GM19452 (cell line): ENCODE measurements at regions not wholly inside any gene's neighbourhood (a gene's known extent, or its start where the extent isn't known, plus 50 kb on each side); places are given as distances from the start of the nearest gene placed in this dataset.
"Not testable (repeated sequence)": the region's sequence is repeated elsewhere in the genome, so short reads cannot be mapped to it uniquely, and the experiment has no call there.

Experiments
- ATAC-seq: cut with Tn5 transposase; IDR thresholded peaks from one replicate; pipeline ENCODE4 v1.9.1; 2021; ENCODE audit not compliant: unreplicated experiment

- no peak for ATAC-seq
Observed at GRCh38 chr13:71018544-71018943, 848.5 kb downstream of the DACH1 start.

DNA sequence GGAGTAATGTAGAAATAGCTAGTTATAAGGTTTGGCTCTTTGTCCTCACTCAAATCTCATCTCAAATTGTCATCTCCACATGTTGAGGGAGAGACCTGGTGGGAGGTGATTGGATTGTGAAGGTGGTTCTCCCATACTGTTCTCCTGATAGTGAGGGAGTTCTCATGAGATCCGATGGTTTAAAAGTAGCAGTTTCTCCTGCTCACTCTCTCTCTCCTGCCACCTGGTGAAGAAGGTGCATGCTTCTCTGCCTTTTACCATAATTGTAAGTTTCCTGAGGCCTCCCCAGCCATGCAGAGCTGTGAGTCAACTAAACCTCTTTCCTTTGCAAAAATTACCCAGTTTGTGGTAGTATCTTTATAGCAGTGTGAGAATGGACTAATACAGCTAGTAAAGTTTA is 849.4 kb downstream of the DACH1 start:
- ATAC-seq: no peak

DNA sequence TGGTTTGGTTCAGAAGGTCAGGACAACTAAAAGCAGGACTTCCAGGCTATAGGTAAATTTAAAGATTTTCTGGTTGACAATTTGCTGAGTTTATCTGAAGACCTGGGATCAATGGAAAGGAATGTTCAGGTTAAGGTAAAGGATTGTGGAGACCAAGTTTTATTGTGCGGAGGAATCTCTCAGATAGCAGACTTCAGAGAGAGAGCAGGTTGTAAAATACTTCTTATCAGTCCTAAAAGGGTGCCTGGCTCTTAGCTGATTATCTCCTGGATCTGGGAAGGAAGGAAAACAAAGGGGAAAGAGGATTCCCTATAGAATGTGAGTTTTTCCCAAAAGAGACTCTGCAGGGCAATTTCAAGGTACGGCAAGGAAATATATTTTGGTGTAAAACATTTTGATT is 851.5 kb downstream of the DACH1 start:
- ATAC-seq: no peak

GRCh38 chr13:71015021-71015420 is 852.0 kb downstream of the DACH1 start:
- no peak for ATAC-seq

GRCh38 chr13:71005919-71006318 is 861.1 kb downstream of the DACH1 start:
- no peak for ATAC-seq

DNA sequence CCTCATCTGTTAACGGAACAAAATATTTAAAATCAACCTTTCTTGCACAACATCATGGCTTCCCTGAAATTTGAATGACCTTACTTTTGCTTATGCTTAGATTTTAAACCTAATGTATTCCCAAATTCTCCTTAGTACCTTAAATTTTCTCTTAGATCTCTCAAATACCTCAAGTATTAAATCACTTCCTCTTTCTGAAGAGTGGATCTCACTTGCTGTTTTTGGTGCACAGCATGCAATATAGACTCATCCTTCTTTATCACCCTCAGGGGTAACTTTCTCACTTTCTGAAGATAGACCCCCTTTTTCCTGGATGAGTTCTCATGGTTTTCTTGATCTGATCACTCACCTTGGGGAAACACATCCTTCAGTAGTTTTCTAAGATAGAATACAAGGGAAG is 871.7 kb downstream of the DACH1 start:
- ATAC-seq: no peak

DNA sequence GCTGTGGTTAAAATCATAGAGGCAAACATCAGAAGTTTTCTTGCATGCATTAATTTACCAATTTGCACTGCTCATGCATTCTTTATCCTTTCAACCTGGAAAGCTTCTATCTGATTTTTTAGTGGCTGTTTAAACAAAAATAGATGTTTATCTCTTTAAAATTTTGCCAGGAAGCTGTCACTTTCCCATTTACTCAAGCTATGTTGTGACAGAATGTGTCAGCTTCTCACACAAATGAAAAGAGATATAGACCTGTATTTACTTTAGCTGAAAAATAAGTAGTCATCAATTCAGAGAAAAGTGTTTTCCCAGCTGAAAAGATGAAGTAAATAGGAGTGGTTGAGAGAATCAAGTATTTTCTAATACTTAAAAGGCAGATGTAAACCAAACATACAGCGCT is 872.8 kb downstream of the DACH1 start:
- no peak for ATAC-seq

- no peak for ATAC-seq
Observed at GRCh38 chr13:70987043-70987442, 878.8 kb upstream of the KLHL1 start.

DNA sequence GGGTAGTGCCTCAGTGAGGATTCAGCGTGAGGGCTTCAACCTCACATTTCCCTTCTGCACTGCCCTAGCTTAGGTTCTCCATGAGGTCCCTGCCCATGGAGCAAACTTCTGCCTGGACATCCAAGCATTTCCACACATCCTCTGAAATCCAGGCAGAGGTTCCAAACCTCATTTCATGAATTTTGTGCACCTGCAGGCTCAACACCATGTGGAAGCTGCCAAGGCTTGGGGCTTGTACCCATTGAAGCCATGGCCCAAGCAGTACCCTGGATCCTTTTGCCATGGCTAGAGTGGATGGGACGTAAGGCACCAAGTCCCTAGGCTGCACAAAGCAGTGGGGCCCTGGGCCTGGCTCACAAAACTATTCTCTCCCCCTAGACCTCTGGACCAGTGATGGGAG is 877.1 kb upstream of the KLHL1 start:
- ATAC-seq: no peak

- not testable (repeated sequence) for ATAC-seq
Observed at GRCh38 chr13:70981219-70981618, 873.0 kb upstream of the KLHL1 start.

DNA sequence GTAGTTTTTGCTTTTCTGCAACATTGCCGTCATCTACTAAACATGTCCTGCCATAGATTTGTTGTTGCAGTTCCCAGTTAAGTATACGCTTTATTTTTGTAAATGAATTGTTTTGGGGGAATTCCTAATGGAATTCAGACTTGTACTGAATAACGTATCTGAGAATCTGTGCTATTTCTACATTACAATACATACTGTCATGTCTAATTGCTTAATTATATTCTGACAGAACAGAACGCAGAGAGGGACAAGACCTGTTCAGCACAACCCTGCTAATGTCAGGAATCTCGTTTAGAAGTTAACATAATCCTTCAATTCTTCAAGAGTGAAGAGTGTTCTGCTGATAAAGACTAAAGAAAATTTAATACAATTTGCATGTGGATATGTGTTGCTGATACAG is 861.1 kb upstream of the KLHL1 start:
- no peak for ATAC-seq

DNA sequence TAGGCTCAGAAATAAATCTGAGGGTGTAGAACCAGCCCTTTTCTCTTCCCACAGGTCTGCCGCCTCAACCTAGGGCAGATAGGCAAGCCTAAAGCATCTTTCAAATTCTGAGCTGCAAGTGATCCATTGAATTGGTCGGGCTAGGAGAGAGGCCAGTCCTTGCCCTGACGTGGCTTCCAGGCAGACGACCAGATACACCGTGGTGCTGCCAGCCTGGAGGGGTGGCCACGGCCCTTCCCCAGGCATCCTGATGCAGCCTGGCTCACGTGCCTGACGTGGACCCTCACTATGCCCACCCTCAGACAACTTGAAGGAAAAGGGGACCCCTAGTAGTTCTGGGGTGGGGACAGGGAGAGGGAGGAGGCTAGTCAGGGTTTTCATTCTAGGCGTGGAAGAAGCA is 859.3 kb upstream of the KLHL1 start:
- no peak for ATAC-seq

GRCh38 chr13:70964874-70965273 is 856.6 kb upstream of the KLHL1 start:
- ATAC-seq: no peak

- no peak for ATAC-seq
Observed at GRCh38 chr13:70964124-70964523, 855.9 kb upstream of the KLHL1 start.

DNA sequence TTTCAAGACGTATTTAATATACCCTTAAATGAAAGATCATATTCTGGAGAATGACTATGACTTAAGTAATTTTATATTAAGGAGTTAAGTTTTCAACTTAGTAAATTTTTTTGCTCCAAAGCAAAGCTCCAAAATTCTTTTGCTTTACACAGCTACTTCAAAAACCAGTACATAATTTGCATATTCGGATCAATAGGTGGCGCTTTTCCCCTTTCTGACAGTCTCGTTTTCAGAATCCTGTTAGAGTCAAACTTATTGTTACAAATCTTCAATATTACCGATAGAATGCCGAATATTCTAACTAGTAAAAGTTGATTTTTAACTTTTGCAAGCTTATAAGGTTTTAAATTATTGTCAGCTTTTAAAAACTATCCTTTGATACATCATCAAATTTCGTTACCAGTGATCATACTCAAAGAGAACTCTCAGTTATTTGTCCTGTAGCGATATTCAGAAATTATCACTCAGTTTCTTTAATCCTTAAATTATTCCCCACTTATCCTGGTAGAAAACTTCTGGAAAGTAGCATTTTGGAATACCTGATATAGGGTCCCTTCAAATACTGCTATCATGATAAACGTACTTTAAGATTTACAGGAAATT is 852.7 kb upstream of the KLHL1 start:
- no peak for ATAC-seq

- ATAC-seq: no peak
Observed at GRCh38 chr13:70959035-70959775, 851.0 kb upstream of the KLHL1 start.

DNA sequence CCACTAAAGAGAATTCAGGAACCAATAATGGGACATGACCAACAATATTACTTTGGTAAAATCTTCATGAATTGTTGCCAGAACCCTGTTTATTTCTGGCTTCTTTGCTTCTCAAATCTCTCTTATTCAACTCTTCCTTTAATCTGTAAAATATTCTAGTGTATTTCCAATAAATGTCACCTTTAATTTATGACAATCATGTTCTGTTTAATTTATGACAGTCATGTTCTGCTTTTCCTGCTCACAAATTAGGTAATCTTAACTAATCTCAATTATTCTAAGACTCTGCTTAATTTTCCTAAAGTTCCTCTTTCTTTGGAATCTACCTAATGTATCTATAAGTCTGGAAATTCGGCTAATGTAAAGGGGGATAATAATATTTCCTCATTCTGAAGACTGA is 847.6 kb upstream of the KLHL1 start:
- no peak for ATAC-seq

DNA sequence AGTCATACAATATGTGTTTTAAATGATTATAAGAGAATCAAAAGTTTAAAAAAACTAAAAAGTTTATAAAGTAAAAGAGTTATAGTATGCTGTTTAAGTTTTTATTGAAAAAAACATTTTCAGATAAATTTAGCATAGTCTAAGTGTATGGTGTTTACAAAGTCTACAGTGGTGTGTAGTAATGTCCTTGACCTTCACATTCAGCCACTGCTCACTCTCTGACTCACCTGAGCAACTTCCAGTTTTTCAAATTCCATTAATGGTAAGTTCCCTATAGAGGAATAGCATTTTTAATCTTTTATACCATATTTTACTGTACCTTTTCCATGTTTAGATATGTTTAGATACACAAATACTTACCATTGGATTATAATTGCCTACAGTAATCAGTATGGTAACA is 842.4 kb upstream of the KLHL1 start:
- ATAC-seq: no peak

DNA sequence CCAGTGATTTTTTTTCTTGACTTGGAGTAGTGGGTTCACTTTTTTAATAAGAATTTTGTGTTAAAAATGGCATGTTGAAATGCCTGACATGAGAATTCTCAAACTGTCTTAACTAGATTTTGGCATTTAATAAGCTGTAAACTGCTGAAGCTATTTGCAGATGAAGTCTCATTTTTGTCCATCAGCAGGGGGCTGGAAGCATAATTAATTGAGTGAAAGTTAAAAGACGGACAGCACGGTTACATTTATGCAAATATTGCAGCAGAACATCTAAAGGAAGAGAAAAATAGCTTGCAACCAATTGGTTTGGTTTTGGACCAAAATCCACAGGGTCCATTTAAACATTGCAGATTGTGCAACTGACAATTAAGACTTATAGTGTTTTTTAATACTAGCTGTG is 837.3 kb upstream of the KLHL1 start:
- no peak for ATAC-seq

DNA sequence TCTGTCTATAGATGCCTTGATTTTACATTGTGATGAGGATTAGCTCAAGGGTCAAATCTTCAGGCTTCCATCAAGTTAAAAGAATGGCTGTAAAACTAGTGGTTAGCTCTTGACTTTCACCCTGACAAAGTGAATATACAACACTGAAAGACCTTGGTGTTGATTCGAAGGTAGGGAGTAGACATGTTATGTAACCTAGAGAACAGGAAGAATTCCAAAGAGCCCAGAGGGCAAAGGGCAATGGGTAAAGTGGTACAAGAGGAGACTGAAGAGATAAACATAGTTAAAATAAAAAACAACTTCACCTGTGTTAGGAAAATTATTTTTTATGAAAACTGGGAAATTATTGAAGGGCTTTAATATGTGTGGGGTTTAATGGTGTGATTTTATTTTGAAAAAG is 833.2 kb upstream of the KLHL1 start:
- no peak for ATAC-seq

GRCh38 chr13:70938462-70938861 is 830.2 kb upstream of the KLHL1 start:
- ATAC-seq: no peak

DNA sequence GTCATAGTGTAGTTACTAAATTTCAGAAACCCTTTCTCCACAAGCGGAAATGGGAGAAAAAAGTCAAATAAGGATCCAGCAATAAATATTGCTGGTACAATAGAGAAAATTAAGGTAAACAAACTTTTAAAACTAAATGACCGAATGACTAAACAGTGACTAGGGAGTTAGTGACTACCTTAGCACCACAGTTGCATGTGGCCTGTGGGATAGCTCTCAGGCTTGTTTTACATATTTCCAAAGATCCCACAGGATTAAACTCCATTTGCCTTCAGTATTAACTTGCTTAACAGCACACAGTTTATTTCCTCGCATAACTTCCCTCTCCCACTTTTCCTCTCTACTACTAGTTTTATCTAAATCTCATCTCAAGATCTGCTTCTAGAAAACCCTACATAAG is 824.3 kb upstream of the KLHL1 start:
- ATAC-seq: no peak
